IMR-90 (cell line): ENCODE measurements at regions not wholly inside any gene's neighbourhood (a gene's known extent, or its start where the extent isn't known, plus 50 kb on each side); places are given as distances from the start of the nearest gene placed in this dataset.

Source experiments
- ATAC-seq: fragments of 200-7000 bp; cut with Tn5 transposase; 2 replicates; pipeline ENCODE4 v1.9.1; 2020; ENCODE audit warnings: low read depth, mild to moderate bottlenecking, moderate library complexity
- BruUV-seq: library from RNA; stranded (reverse); fragments of 400-500 nt; replicated peaks from 2 replicates; lab custom pipeline; 2021; lab: Mats Ljungman, UMichigan
- CTCF ChIA-PET: fragments of 300-600 bp; formaldehyde crosslinking; extraction: SDS; loops from one replicate; lab custom pipeline; 2021; ENCODE audit warnings: antibody characterized with exemption; lab: Yijun Ruan, JAX
- POLR2A ChIA-PET: fragments of 300-600 bp; sonication (Branson Sonifier 250); formaldehyde crosslinking; loops from one replicate; lab custom pipeline; 2022; ENCODE audit warnings: antibody characterized with exemption; ENCODE audit not compliant: unreplicated experiment; lab: Charles Lee
- DNase-seq: peaks from one replicate; pipeline ENCODE4 v3.0.0; 2013
- H2AFZ ChIP-seq: replicated peaks from 2 replicates; pipeline ENCODE3; 2013; ENCODE audit warnings: low read length, mild to moderate bottlenecking; ENCODE audit not compliant: poor library complexity
- H2AK5ac ChIP-seq: 2 replicates; pipeline ENCODE4 v1.6.1; 2013; ENCODE audit warnings: low read depth, low read length, inconsistent platforms
- H2AK9ac ChIP-seq: replicated peaks from 2 replicates; pipeline ENCODE3; 2013; ENCODE audit warnings: mild to moderate bottlenecking, low read depth, low read length, moderate library complexity; ENCODE audit not compliant: poor library complexity
- H2BK120ac ChIP-seq: 2 replicates; pipeline ENCODE4 v1.6.1; 2013; ENCODE audit warnings: low read depth, low read length, inconsistent platforms
- H2BK15ac ChIP-seq: 3 replicates; pipeline ENCODE4 v1.6.1; 2013; ENCODE audit warnings: low read depth, low read length, inconsistent platforms
- H2BK20ac ChIP-seq: 2 replicates; pipeline ENCODE4 v1.6.1; 2013; ENCODE audit warnings: low read depth, mild to moderate bottlenecking, inconsistent platforms, low read length, moderate library complexity
- H2BK5ac ChIP-seq: 2 replicates; pipeline ENCODE4 v1.6.1; 2013; ENCODE audit warnings: mild to moderate bottlenecking, low read depth, low read length, inconsistent platforms; ENCODE audit not compliant: poor library complexity, severe bottlenecking
- H3K14ac ChIP-seq: replicated peaks from 2 replicates; pipeline ENCODE4 v1.6.1; 2013; ENCODE audit warnings: low read depth, low read length, inconsistent platforms
- H3K18ac ChIP-seq: 2 replicates; pipeline ENCODE4 v1.6.1; 2013; ENCODE audit warnings: low read depth, low read length, control low read depth
- H3K23ac ChIP-seq: 2 replicates; pipeline ENCODE4 v1.6.1; 2013; ENCODE audit warnings: low read depth, low read length, inconsistent platforms
- H3K27ac ChIP-seq: 2 replicates; pipeline ENCODE4 v1.5.1; 2013; ENCODE audit warnings: mild to moderate bottlenecking, control low read depth, low read length; ENCODE audit not compliant: insufficient read depth
- H3K27me3 ChIP-seq: 2 replicates; pipeline ENCODE4 v1.6.1; 2013; ENCODE audit warnings: low read length; ENCODE audit not compliant: control insufficient read depth, insufficient read depth
- H3K36me3 ChIP-seq: 2 replicates; pipeline ENCODE4 v1.6.1; 2013; ENCODE audit warnings: low read length, mixed read lengths; ENCODE audit not compliant: control insufficient read depth, insufficient read depth
- H3K4ac ChIP-seq: 2 replicates; pipeline ENCODE4 v1.6.1; 2013; ENCODE audit warnings: low read depth, low read length, inconsistent platforms
- H3K4me1 ChIP-seq: 2 replicates; pipeline ENCODE4 v1.6.1; 2013; ENCODE audit warnings: low read length, mixed read lengths; ENCODE audit not compliant: control insufficient read depth, insufficient read depth
- H3K4me2 ChIP-seq: 2 replicates; pipeline ENCODE4 v1.6.1; 2013; ENCODE audit warnings: low read depth, mild to moderate bottlenecking, control low read depth, low read length, moderate library complexity
- H3K4me3 ChIP-seq: 2 replicates; pipeline ENCODE4 v1.5.1; 2013; ENCODE audit warnings: low read depth, mild to moderate bottlenecking, control low read depth, low read length, moderate library complexity; ENCODE audit not compliant: insufficient read depth
- H3K56ac ChIP-seq: 2 replicates; pipeline ENCODE4 v1.6.1; 2013; ENCODE audit warnings: low read length, inconsistent platforms; ENCODE audit not compliant: insufficient read depth; ENCODE audit errors: extremely low read depth
- H3K79me1 ChIP-seq, 2 experiments: 2 replicates each; pipeline ENCODE4 v1.6.1; 2013; ENCODE audit warnings: low read length in 2 of 2, inconsistent platforms in 1 of 2, low read depth in 1 of 2
- H3K9ac ChIP-seq: 2 replicates; pipeline ENCODE4 v1.6.1; 2013; ENCODE audit warnings: low read depth, low read length, control low read depth
- H3K9me1 ChIP-seq: 2 replicates; pipeline ENCODE4 v1.6.1; 2013; ENCODE audit warnings: low read length, inconsistent platforms; ENCODE audit not compliant: insufficient read depth
- H3K9me3 ChIP-seq: 2 replicates; pipeline ENCODE4 v1.6.1; 2013; ENCODE audit warnings: low read length; ENCODE audit not compliant: control insufficient read depth, insufficient read depth
- H4K20me1 ChIP-seq: 2 replicates; pipeline ENCODE4 v1.6.1; 2013; ENCODE audit warnings: low read length, inconsistent platforms; ENCODE audit not compliant: insufficient read depth
- H4K5ac ChIP-seq: 2 replicates; pipeline ENCODE4 v1.6.1; 2013; ENCODE audit warnings: mild to moderate bottlenecking, low read depth, low read length, control low read depth
- H4K8ac ChIP-seq, 2 experiments: 2 replicates each; pipeline ENCODE4 v1.6.1; 2013; ENCODE audit warnings: low read depth in 2 of 2, low read length in 2 of 2, control low read depth in 1 of 2, inconsistent platforms in 1 of 2
- H4K91ac ChIP-seq: 2 replicates; pipeline ENCODE4 v1.6.1; 2013; ENCODE audit warnings: low read depth, low read length, inconsistent platforms; ENCODE audit not compliant: insufficient read depth
- BHLHE40 ChIP-seq: fragments of 150-350 bp; IDR thresholded peaks from 2 replicates; pipeline ENCODE4 v1.6.1; 2016; ENCODE audit warnings: mild to moderate bottlenecking, low read depth, low read length
- CHD1 ChIP-seq: IDR thresholded peaks from 2 replicates; pipeline ENCODE4 v1.6.1; 2012; ENCODE audit warnings: low read depth, low read length, improper control_type of control experiment
- CTCF ChIP-seq: conservative IDR thresholded peaks from 2 replicates; pipeline ENCODE4 v1.5.1; 2012; ENCODE audit warnings: mild to moderate bottlenecking, low read depth, low read length, improper control_type of control experiment
- FOS ChIP-seq: fragments of 150-350 bp; IDR thresholded peaks from 2 replicates; pipeline ENCODE4 v1.6.1; 2016; ENCODE audit warnings: low read depth, low read length
- MAZ ChIP-seq: IDR thresholded peaks from 2 replicates; pipeline ENCODE4 v1.6.1; 2012; ENCODE audit warnings: low read depth, mild to moderate bottlenecking, low read length, improper control_type of control experiment, moderate library complexity, borderline replicate concordance
- MXI1 ChIP-seq: IDR thresholded peaks from 2 replicates; pipeline ENCODE4 v1.6.1; 2012; ENCODE audit warnings: low read depth, mild to moderate bottlenecking, low read length, moderate library complexity, borderline replicate concordance
- NFE2L2 ChIP-seq: fragments of 150-350 bp; IDR thresholded peaks from 2 replicates; pipeline ENCODE4 v1.6.1; 2016; ENCODE audit warnings: low read depth, mild to moderate bottlenecking, low read length
- POLR2A ChIP-seq: IDR thresholded peaks from 2 replicates; pipeline ENCODE4 v1.6.1; 2012; ENCODE audit warnings: mild to moderate bottlenecking, low read depth, low read length
- RCOR1 ChIP-seq: IDR thresholded peaks from 2 replicates; pipeline ENCODE4 v1.6.1; 2012; ENCODE audit warnings: mild to moderate bottlenecking, low read length, improper control_type of control experiment; ENCODE audit not compliant: insufficient replicate concordance
- RFX5 ChIP-seq: IDR thresholded peaks from 2 replicates; pipeline ENCODE4 v1.8.0; 2012; ENCODE audit warnings: low read depth, mild to moderate bottlenecking, low read length, moderate library complexity
- SMC3 ChIP-seq: fragments of 150-350 bp; IDR thresholded peaks from 2 replicates; pipeline ENCODE4 v1.6.1; 2016; ENCODE audit warnings: low read depth, mild to moderate bottlenecking, antibody characterized with exemption, low read length, moderate library complexity
- USF2 ChIP-seq: fragments of 150-350 bp; IDR thresholded peaks from 2 replicates; pipeline ENCODE4 v1.6.1; 2017; ENCODE audit warnings: mild to moderate bottlenecking, antibody characterized with exemption, low read length, low read depth
- WGBS, 2 experiments: methylation state at CpG; one replicate each; pipeline versions ENCODE4 v1.1.5 to v1.1.7; 2013; ENCODE audit warnings: missing lambda C conversion rate in 2 of 2; ENCODE audit not compliant: insufficient read length in 1 of 2; ENCODE audit errors: extremely low coverage in 2 of 2; 5-methylcytosine and 5-hydroxymethylcytosine counted together
- dilution Hi-C: fragments of 300-500 bp; cut with HindIII; formaldehyde crosslinking; loops from one replicate; pipeline ENCODE4 v1.14.3; 2018; ENCODE audit warnings: low sequenced_read_pairs; ENCODE audit not compliant: unreplicated experiment
- in situ Hi-C: fragments of 300-500 bp; cut with MboI; formaldehyde crosslinking; loops from 3 replicates; pipeline ENCODE4 v1.14.3; 2019; ENCODE audit warnings: low sequenced_read_pairs, inconsistent platforms, mixed read lengths
- intact Hi-C: fragments of 100-400 bp; cut with micrococcal nuclease; formaldehyde crosslinking; loops from 2 replicates; pipeline ENCODE4 v1.10.0; 2022

- Histone ChIP-seq H3K4me2 (no peak overlapping the region), H4K91ac (no peak overlapping the region), H2BK20ac (no peak overlapping the region), H2AK5ac (no peak overlapping the region), H3K27me3 (no peaks in the 10 kb centered on the region), H2AK9ac (no peak overlapping the region), H3K9ac (no peak overlapping the region), H2AFZ (no peak overlapping the region), H3K9me1 (no peaks in the 10 kb centered on the region), H3K56ac (no peak overlapping the region), H3K14ac (no peak overlapping the region), H3K9me3 (no peaks in the 10 kb centered on the region), H3K4me1 (no peaks in the 10 kb centered on the region), H3K79me1 (no peaks in the 10 kb centered on the region), H3K27ac (no peak overlapping the region), H3K23ac (no peak overlapping the region), H3K18ac (no peak overlapping the region), H4K20me1 (no peaks in the 10 kb centered on the region), H4K5ac (no peak overlapping the region), H3K4me3 (no peak overlapping the region), H3K36me3 (no peaks in the 10 kb centered on the region), H2BK120ac (no peak overlapping the region), H4K8ac (no peak overlapping the region), H3K4ac (no peak overlapping the region), H2BK5ac (no peak overlapping the region), H2BK15ac (no peak overlapping the region)
- DNase-seq: no peak
- BruUV-seq: no TSS peak
- dilution Hi-C loops: no loop called here
- no CpG with 5 or more reads among the region's 1 CpG for WGBS, 2 experiments
- TF ChIP-seq MXI1: no peak
- TF ChIP-seq USF2: no peak
- TF ChIP-seq BHLHE40: no peak
- no peak for TF ChIP-seq CHD1
- no peak for TF ChIP-seq POLR2A
- TF ChIP-seq MAZ: no peak
- no peak for TF ChIP-seq SMC3
- no peak for TF ChIP-seq CTCF
- no peak for TF ChIP-seq FOS
- no peak for TF ChIP-seq RFX5
- no peak for TF ChIP-seq RCOR1
- no peak for TF ChIP-seq NFE2L2
- ChIA-PET CTCF (no interaction called here), POLR2A (no interaction called here)
- intact Hi-C loops: no loop called here
- in situ Hi-C loops: no loop called here
- ATAC-seq: no peak
These were observed 194.5 kb upstream of the CNOT2 start for GRCh38 chr12:70048521-70049250.
